ENCODE measurements at regions not wholly inside any gene's neighbourhood (a gene's known extent, or its start where the extent isn't known, plus 50 kb on each side); places are given as distances from the start of the nearest gene placed in this dataset.
"Not testable (repeated sequence)": the region's sequence is repeated elsewhere in the genome, so short reads cannot be mapped to it uniquely, and the experiment has no call there.

- no peak for DNase-seq (ENCODE audit: low read depth)
Observed at GRCh38 chr5:18732556-18733479, 1098.6 kb downstream of the TAF11L14 start.

GRCh38 chr5:18736051-18736398 is 1101.8 kb downstream of the TAF11L14 start:
- no peak for DNase-seq (ENCODE audit: low read depth)

DNA sequence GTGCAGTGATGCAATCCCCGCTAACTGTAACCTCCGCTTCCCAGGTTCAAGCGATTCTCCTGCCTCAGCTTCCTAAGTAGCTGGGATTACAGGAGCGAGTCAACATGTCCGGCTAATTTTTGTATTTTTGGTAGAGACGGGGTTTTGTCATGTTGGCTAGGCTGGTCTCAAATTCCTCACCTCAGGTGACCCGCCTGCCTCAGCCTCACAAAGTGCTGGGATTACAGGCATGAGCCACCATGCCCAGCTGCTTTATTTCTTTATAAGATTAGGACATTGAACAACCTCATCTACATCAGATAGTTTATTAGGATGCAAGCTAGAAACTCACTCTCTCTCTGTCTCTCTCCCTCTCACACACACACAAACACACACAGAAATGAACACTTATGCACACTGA is 1102.5 kb downstream of the TAF11L14 start:
- not testable (repeated sequence) for DNase-seq (ENCODE audit: low read depth)

DNA sequence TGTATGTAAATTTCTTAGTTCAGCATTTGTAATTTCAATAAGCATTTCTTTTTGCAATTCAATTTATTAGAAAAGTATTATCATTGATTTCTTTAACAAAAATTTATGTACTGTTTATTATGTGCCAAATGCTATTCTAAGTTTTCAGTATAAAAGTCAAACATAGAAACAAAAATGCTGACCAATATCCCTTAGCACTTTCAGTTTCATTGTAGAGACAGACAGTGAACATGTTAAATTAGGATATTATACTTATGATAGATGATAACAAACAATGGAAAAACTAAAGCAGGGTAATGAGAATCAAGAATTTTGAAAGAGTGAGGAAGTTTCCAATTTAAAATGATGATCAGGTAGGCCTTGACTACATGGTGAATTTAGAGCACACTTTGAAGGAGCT is 1106.0 kb downstream of the TAF11L14 start:
- DNase-seq (ENCODE audit: low read depth), result no peak

DNA sequence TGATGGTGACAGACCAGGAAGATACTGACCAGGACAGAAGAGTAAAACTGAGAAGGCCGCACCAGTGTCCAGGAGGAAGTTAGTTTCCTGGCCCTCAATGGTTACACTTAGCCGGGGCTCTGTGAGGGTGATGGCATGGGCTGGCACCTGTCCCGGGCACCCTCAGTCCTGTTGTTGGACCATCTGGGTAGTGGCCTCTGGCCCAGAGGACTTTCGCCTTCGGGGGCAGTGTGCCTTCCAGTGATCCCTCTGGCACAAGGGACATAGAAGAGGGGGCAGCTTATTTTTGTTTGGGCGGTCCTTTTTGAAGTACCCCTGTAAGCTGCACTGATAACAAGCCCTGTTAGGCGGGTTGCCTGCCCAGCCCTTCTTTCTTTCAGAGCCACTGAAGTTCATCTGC is 1108.6 kb downstream of the TAF11L14 start:
- no peak for DNase-seq (ENCODE audit: low read depth)

DNA sequence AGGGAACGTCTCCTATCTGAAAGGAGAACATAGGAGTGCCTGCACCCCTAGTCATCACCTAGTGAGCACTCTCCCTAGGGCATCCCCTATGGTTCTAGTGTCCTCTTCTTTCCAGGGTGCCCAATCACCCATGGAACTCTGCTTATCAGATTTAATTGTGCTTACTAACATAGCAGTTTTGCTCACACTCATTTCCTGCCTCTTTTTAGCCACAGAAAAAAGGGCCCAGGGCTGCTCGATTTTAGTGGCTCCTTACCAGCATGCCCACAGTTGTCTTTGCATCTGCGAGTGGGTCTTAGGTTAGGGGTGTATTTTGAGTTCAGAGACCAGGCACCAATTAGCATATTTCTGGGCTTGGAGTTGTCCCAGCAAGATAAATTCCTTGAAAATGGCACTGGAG is 1110.2 kb downstream of the TAF11L14 start:
- no peak for DNase-seq (ENCODE audit: low read depth)

DNA sequence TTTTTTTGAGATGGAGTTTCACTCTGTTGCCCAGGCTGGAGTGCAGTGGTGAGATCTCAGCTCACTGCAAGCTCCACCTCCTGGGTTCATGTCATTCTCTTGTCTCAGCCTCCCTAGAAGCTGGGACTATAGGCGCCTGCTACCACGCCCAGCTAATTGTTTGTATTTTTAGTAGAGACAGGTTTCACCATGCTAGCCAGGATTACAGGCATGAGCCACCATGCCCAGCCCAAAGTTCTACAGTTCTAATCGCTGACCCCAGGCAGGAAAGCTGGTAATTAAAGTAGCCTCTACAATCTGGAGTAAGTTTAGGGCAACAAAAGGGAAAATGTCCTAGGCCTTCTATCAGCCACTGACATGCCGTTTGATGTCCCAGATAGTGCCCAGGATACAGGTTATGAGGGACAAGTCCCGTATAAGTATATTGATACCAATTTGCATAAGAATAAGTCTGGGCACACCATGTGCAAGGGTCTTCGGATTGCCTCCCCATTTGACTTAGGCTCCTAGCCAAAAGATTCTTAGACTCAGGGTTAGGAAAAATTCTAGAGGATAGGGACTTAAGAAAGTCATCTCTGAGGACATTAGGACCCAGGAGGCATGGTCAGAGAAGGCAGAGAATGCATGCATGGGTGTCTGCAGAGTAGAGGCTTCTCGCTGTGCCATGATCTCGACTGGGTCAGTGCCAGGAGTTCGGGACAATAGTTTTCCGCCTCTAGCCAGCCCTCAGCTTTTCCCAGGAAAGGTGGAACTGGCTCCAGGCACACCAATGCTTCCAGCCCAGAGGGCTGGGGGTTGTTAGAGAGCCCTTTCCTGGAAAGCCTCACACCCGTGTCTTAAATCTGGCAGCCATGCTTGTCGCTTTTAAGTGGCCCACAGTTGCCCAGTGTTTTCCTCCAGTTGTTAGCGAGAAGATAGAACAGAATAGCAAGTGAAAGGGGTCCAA is 1111.1 kb downstream of the TAF11L14 start:
- no peak for DNase-seq (ENCODE audit: low read depth)

DNA sequence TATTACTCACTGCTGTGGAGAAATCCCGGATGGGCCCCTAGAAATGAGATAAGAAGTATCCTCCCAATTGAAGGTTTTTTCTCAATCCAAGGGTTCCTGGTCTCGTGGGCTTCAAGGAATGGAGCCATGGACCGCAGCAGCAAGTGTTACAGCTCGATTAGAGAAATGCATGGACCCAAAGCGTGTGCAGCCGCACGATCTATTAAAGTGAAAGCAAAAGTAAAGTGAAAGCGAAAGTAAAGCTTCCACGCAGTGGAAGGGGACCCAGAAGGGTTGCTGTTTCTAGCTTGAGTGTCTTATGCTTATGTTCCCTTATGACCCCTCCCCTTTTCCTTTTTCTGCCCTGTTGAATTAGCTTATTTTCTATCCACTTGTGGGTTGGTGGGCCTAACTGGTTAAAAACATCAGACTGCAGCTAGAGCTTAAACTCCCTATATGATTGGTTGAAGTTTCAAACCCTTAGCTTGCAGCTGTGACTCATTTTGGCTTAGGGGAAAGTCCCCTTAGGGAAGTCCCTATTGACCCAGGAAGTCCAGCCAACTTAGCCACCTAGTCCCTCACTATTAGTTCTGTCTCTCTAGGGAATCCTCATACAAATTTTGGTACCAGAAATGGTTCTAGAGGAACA is 1111.8 kb downstream of the TAF11L14 start:
- peak; percentile 29 for DNase-seq (ENCODE audit: low read depth)

DNA sequence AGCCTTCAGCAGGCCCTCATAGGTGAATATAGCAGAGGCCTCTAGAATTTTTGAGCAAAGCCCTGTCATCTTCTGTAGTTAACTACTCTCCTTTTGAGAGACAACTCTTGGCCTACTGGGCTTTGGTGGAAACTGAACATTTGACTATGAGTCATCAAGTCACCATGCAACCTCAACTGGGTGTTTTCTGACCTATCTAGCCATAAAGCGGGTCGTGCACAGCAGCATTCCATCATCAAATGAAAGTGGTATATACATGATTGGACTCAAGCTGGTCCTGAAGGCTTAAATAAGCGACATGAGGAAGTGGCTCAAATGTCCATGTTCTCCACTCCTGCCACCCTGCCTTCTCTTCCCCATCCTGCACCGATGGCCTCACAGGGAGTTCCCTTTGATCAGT is 1115.5 kb downstream of the TAF11L14 start:
- no peak for DNase-seq (ENCODE audit: low read depth)

DNA sequence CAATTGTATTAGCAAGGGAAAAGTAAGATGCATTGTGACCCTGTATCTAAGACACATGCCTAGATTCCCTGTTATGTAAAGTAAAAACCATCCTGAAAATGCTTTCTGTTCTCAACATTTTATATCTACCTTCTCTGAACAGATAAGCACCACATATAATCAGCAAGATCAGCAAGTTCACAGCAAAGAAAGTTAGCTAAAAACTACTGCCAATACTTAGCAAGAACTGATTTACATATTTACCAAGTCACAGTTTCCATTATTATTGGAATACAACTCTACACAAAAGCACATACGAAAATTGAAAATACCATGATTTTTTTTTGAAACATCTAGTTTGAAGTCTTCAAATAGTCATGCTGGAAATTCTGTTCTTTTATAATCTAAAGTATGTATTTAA is 1118.1 kb downstream of the TAF11L14 start:
- no peak for DNase-seq (ENCODE audit: low read depth)

- no peak for DNase-seq (ENCODE audit: low read depth)
Observed at GRCh38 chr5:18754201-18754600, 1119.9 kb downstream of the TAF11L14 start.

DNA sequence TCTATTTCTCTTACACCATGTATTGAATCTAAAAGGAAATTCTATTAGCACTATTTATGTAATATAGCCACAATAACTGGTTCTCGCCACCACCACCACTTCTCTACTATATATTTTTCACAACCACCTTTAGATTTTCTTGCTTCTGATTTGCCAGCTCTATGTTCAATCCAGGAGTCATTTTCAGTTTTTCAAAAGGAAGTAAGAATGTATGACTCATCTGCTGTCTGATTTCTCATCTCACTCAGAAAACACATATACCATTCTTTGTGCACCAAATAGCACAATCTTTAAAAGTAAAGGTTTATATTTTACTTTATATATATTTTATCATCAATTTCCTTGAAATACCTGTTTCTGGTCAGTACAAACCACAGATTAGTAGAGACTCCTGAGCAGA is 1127.5 kb downstream of the TAF11L14 start:
- no peak for DNase-seq (ENCODE audit: low read depth)

DNA sequence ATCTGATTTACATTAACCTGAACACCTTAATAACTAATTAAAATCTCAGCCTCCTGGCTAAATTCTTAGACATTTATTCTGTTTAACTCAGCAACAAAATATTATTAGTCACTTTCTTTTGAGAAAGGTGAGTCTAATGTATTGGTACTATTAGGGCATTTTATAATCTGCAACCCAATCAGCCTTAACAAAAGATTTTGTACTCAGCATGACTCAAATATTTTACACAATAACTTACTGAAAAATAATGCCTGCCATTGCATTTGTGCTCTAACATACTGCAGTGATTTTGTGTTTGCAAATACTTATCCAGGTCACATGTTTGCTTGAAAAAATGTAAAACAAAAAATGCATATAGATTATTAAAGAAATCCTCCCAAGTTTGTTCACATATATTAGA is 1129.9 kb downstream of the TAF11L14 start:
- DNase-seq (ENCODE audit: low read depth), result no peak

DNA sequence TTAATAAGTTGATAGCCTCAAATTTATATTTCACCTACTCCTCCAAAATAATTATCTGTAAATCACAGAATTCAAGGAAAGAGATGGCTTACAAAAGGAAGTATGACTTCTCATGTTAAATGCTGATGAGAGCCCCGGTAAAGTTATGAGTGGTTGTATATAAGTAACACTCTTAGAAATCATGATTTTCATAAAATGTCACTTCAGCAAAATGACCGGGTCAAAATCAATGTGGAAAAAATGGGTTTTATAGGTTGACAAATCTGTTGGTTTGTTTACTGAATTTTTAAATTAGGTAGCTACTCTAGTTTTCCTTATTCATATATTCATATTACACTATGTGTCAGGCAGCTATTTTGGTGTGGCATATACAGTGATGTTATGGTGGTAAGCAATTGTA is 1131.0 kb downstream of the TAF11L14 start:
- DNase-seq (ENCODE audit: low read depth), result no peak

DNA sequence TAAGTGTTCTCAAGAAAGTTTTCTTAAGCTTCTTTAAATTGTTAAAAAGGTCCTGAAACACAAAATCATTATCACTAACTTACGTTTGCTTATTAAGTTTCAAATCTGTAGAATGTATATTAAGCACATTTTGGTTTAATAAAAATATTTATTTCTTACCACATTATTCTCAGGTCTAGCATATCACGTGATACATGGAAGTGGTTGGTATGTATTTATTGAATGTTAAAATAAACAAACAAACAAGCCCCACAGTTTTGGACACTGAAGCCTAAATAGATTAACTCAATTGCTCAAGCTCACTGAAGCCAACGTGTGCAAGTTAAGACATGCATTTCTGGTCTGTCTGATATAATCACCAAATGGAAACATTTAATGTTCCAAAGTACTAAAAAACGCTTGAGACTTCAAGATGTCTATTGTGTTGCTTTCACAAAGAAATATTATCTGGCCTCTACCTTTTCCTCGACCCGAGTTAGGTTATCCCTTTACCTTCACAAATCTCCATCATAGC is 1136.9 kb downstream of the TAF11L14 start:
- DNase-seq (ENCODE audit: low read depth), result no peak

- no peak for DNase-seq (ENCODE audit: low read depth)
Observed at GRCh38 chr5:18772475-18772874, 1138.2 kb downstream of the TAF11L14 start.

- DNase-seq (ENCODE audit: low read depth), result no peak
Observed at GRCh38 chr5:18778225-18778624, 1144.0 kb downstream of the TAF11L14 start.

GRCh38 chr5:18789218-18789998 is 1155.1 kb downstream of the TAF11L14 start:
- no peak for DNase-seq (ENCODE audit: low read depth)

- DNase-seq (ENCODE audit: low read depth), result no peak
Observed at GRCh38 chr5:18792145-18792544, 1157.9 kb downstream of the TAF11L14 start.

GRCh38 chr5:18797222-18797621 is 1163.0 kb downstream of the TAF11L14 start:
- no peak for DNase-seq (ENCODE audit: low read depth)

DNA sequence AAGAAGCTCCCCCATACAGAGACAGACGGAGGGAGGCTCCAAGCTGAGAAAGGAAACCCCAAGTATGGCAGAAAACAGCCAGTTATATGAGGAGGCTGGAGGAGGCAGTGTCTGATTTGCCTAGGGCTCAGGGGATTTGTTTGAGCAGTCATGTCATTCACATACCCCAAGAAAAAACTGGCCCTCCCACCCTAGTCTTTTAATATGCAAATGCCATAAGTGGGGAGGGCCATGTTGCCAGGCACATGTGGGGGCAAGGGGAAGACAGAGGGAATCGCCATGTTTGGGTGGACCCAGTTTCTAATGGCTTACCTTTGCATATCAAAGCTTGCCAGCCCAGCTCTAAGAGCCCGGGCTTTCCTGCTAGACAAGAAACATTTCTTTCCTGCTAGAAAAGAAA is 1163.8 kb downstream of the TAF11L14 start:
- no peak for DNase-seq (ENCODE audit: low read depth)

Measured in stimulated activated CD4-positive, alpha-beta T cell treated with anti-CD3 and anti-CD28 coated beads, Interleukin-2, amount 100 ng/mL, for 4 hours (primary cell).